ENCODE measurements at regions not wholly inside any gene's neighbourhood (a gene's known extent, or its start where the extent isn't known, plus 50 kb on each side); places are given as distances from the start of the nearest gene placed in this dataset.

GRCh38 chr4:125658773-125659172 lies 344.0 kb downstream of the FAT4 start:
- Histone ChIP-seq H4K20me1 (ENCODE audit: insufficient read depth, low read length) (no peaks in the 10 kb centered on the region), H3K9me3 (ENCODE audit: low read length) (no peaks in the 10 kb centered on the region), H3K27me3 (ENCODE audit: control insufficient read depth in 1 of 2, insufficient read depth in 2 of 2, low read length in 2 of 2) (no peaks in the 10 kb centered on the region), H3K4me3 (replicated peaks in 1 of 3; ENCODE audit: insufficient read depth in 1 of 3, low read depth in 2 of 3, low read length in 3 of 3) (no peak overlapping the region), H3K4me2 (ENCODE audit: low read depth, low read length) (no peak overlapping the region), H3K79me2 (ENCODE audit: insufficient read depth, low read length) (no peaks in the 10 kb centered on the region), H3K4me1 (ENCODE audit: insufficient read depth, low read length) (no peaks in the 10 kb centered on the region), H3K36me3 (replicated peaks in 1 of 2; ENCODE audit: control insufficient read depth in 1 of 2, insufficient read depth in 2 of 2, low read length in 2 of 2) (no peaks in the 10 kb centered on the region), H3K27ac (ENCODE audit: extremely low read length, insufficient read depth, low read length) (no peak overlapping the region), H2AFZ (ENCODE audit: low read length) (no peak overlapping the region), H3K9ac (ENCODE audit: insufficient read depth, low read depth, low read length) (no peak overlapping the region)
- no peak for ATAC-seq
- ChIA-PET CTCF (ENCODE audit: low intra/inter-chr PET ratio, low total read pairs) (no interaction called here), POLR2A (no interaction called here)
- in situ Hi-C loops (cut with HindIII; ENCODE audit: extremely low pct_ligation_motif_present, low pct_unique_long_range_greater_than_20kb): no loop called here
- FAIRE-seq: no peak
- TF ChIP-seq GZF1 (CRISPR knock-in tag; IDR thresholded peaks at IDR 0.05) (no peak), REL (CRISPR knock-in tag; conservative IDR thresholded peaks at IDR 0.05) (no peak), SMC3 (IDR thresholded peaks at IDR 0.05; ENCODE audit: low read length) (no peak), BCL6 (CRISPR knock-in tag; IDR thresholded peaks at IDR 0.05) (no peak), PHF8 (CRISPR knock-in tag; IDR thresholded peaks at IDR 0.05) (no peak), ZNF574 (CRISPR knock-in tag; IDR thresholded peaks at IDR 0.05) (no peak), ISX (CRISPR knock-in tag; conservative IDR thresholded peaks at IDR 0.05) (no peak), HNRNPK (IDR thresholded peaks at IDR 0.05; ENCODE audit: low read depth, low read length, poor library complexity, severe bottlenecking) (no peak), HMG20A (CRISPR knock-in tag; IDR thresholded peaks at IDR 0.05; ENCODE audit: borderline replicate concordance) (no peak), ZNF180 (CRISPR knock-in tag; IDR thresholded peaks at IDR 0.05; ENCODE audit: borderline replicate concordance, low read depth) (no peak), ZBTB42 (CRISPR knock-in tag; IDR thresholded peaks at IDR 0.05) (no peak), RFX5 (IDR thresholded peaks at IDR 0.05; ENCODE audit: low read depth, low read length) (no peak), RFXAP (CRISPR knock-in tag; IDR thresholded peaks at IDR 0.05; ENCODE audit: borderline replicate concordance) (no peak), HOXA9 (CRISPR knock-in tag; IDR thresholded peaks at IDR 0.05; ENCODE audit: borderline replicate concordance) (no peak), ZFY (CRISPR knock-in tag; IDR thresholded peaks at IDR 0.05) (no peak), JUNB (CRISPR knock-in tag; IDR thresholded peaks at IDR 0.05; ENCODE audit: borderline replicate concordance) (no peak)
- TF ChIP-seq, protein P1, sequence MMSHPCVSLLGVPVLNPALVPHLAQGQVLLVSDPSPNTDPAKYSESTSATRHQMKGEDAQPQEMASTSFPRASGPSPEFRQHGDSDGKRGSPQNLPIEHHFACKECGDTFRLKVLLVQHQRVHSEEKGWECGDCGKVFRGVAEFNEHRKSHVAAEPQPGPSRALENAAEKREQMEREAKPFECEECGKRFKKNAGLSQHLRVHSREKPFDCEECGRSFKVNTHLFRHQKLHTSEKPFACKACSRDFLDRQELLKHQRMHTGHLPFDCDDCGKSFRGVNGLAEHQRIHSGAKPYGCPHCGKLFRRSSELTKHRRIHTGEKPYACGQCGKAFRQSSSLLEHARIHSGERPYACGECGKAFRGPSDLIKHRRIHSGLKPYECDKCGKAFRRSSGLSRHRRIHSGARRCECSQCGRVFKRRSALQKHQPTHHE (CRISPR knock-in tag; IDR thresholded peaks at IDR 0.05; ENCODE audit: borderline replicate concordance): no peak
- TF ChIP-seq, protein P2, sequence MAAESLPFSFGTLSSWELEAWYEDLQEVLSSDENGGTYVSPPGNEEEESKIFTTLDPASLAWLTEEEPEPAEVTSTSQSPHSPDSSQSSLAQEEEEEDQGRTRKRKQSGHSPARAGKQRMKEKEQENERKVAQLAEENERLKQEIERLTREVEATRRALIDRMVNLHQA (CRISPR knock-in tag; IDR thresholded peaks at IDR 0.05): no peak
- TF ChIP-seq, protein P3, sequence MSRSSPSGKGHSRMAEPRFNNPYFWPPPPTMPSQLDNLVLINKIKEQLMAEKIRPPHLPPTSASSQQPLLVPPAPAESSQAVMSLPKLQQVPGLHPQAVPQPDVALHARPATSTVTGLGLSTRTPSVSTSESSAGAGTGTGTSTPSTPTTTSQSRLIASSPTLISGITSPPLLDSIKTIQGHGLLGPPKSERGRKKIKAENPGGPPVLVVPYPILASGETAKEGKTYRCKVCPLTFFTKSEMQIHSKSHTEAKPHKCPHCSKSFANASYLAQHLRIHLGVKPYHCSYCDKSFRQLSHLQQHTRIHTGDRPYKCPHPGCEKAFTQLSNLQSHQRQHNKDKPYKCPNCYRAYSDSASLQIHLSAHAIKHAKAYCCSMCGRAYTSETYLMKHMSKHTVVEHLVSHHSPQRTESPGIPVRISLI (CRISPR knock-in tag; IDR thresholded peaks at IDR 0.05; ENCODE audit: borderline replicate concordance): no peak
- no peak for DNase-seq (ENCODE audit: low spot score)
- intact Hi-C loops (cut with micrococcal nuclease; ENCODE audit: unreplicated experiment): no loop called here
- BruUV-seq (replicated peaks): no TSS peak
